ENCODE measurements at regions not wholly inside any gene's neighbourhood (a gene's known extent, or its start where the extent isn't known, plus 50 kb on each side); places are given as distances from the start of the nearest gene placed in this dataset.

DNA sequence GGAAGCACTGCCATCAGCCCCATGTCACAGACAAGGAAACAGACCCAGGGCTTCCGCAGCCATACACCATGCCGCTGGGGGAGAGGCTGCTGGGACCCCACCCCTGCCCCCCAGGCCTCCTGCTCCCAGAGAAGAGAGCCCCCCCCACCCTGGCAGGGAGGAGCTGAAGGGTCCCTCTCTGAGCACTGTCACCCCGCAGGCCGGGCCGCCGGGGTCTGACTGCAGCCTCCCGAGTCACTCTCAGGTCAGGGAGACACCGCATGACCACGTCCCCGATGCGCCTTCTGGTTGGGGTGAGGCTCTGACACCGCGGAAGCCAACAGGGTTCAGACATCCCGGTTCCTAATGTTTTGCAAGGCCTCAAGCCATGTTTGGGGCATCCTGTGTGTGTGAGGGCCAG, 102.3 kb downstream of the SIK1 start:
- no CpG with 5 or more reads among the region's 14 CpGs for WGBS (ENCODE audit: insufficient coverage, low coverage, low lambda C conversion rate, missing lambda C conversion rate)
- H3K27me3 ChIP-seq, result no peaks in the 10 kb centered on the region

DNA sequence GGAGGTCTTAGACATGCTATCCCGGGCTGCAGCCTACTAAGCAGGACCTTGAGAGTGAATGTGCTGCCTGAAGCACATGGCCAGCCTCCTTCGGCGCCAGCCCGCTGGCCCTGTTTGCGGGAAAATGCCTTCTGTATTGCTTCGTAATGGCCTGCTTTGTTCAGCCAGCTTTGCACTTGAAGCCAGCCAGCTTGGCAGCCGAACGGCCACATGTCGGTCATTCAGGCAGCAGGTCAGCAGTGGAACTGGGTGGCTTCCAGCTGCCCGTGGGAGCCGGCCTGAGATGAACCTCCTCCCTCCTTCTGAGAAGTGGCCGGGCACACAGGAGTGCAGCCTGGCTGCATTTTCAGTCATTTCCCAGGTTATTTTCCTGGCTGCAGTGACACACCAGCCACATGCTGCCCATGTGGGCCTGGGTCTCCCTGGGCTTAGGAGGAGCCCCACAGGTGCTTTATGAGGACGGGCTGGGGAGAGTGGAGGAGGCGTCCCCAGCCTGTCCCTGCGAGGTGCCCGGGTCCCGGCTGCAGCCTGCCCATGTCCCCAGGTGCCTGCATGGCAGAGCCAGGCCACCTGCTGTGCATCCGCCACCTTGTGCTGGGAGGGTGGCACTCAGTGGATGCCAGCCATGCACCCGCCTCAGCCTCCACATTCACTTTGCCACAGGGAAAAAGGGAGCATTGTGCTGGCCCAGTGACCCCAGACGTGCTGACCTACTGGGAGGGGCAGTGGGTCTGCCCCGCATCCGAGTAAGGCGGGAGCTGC, 103.5 kb downstream of the SIK1 start:
- H3K27ac ChIP-seq, result no peak overlapping the region
- ATAC-seq, result peak; percentile 85 to 92 (median 87)

More for the DNA sequence above, 102.3 kb downstream of the SIK1 start:
- Histone ChIP-seq H3K36me3 (no peaks in the 10 kb centered on the region), H3K27ac (no peak overlapping the region), H3K4me1 (peaks cover 0 to 7% (median 3%) of the 10 kb centered on the region in 4 donors), H3K4me3 (no peak overlapping the region), H3K9me3 (no peaks in the 10 kb centered on the region)
- intact Hi-C loops (cut with DNase I), result no loop called here
- TF ChIP-seq, protein P1, sequence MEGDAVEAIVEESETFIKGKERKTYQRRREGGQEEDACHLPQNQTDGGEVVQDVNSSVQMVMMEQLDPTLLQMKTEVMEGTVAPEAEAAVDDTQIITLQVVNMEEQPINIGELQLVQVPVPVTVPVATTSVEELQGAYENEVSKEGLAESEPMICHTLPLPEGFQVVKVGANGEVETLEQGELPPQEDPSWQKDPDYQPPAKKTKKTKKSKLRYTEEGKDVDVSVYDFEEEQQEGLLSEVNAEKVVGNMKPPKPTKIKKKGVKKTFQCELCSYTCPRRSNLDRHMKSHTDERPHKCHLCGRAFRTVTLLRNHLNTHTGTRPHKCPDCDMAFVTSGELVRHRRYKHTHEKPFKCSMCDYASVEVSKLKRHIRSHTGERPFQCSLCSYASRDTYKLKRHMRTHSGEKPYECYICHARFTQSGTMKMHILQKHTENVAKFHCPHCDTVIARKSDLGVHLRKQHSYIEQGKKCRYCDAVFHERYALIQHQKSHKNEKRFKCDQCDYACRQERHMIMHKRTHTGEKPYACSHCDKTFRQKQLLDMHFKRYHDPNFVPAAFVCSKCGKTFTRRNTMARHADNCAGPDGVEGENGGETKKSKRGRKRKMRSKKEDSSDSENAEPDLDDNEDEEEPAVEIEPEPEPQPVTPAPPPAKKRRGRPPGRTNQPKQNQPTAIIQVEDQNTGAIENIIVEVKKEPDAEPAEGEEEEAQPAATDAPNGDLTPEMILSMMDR (IDR thresholded peaks at IDR 0.05), result no peak
- TF ChIP-seq POLR2A (IDR thresholded peaks at IDR 0.05), result no peak
- ATAC-seq, result no peak
- no peak for DNase-seq

DNA sequence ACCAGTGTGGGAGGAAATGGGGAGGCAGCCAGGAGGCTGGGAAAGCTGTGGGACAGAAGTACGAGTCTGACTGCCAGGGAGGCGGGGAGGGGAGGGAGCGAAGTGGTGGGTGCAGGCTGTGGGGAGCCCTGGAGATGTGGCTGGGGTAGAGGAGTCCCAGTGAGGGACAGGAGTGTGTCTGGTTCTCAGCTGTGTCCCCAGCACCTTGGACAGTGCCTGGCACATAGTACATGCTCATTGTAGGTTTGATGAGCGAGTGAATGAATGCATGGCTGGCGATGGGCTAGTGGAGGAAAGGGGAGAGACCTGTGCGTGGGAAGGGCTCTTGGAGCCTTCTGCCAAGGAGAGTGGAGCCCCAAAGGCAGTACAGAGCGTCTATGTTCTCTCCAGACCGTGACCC, 104.1 kb downstream of the SIK1 start:
- Histone ChIP-seq H3K9me3 (no peaks in the 10 kb centered on the region), H3K4me1 (peaks cover 0 to 7% (median 3%) of the 10 kb centered on the region in 4 donors), H3K36me3 (no peaks in the 10 kb centered on the region), H3K27ac (no peak overlapping the region), H3K4me3 (no peak overlapping the region), H3K27me3 (no peaks in the 10 kb centered on the region)
- peak in 2 of 4 donors; percentile 5 to 25 for ATAC-seq
- intact Hi-C loops (cut with DNase I), result no loop called here
- TF ChIP-seq POLR2A (IDR thresholded peaks at IDR 0.05), result no peak
- TF ChIP-seq, protein P1 (IDR thresholded peaks at IDR 0.05), result no peak
- no peak for DNase-seq
- 88% methylated on average over 3 of the region's 8 CpGs for WGBS (ENCODE audit: insufficient coverage, low coverage, low lambda C conversion rate, missing lambda C conversion rate)

More for the DNA sequence above, 103.5 kb downstream of the SIK1 start:
- Histone ChIP-seq H3K36me3 (no peaks in the 10 kb centered on the region), H3K4me3 (no peak overlapping the region), H3K4me1 (peaks cover 0 to 7% (median 3%) of the 10 kb centered on the region in 4 donors), H3K27me3 (no peaks in the 10 kb centered on the region), H3K9me3 (no peaks in the 10 kb centered on the region)
- WGBS (ENCODE audit: insufficient coverage, low coverage, low lambda C conversion rate, missing lambda C conversion rate), result 30% methylated on average over 2 of the region's 23 CpGs
- peak; percentile 75 to 93 (median 90) for DNase-seq
- intact Hi-C loops (cut with DNase I), result no loop called here
- no peak for TF ChIP-seq POLR2A (IDR thresholded peaks at IDR 0.05)
- TF ChIP-seq, protein P1 (IDR thresholded peaks at IDR 0.05), result no peak

DNA sequence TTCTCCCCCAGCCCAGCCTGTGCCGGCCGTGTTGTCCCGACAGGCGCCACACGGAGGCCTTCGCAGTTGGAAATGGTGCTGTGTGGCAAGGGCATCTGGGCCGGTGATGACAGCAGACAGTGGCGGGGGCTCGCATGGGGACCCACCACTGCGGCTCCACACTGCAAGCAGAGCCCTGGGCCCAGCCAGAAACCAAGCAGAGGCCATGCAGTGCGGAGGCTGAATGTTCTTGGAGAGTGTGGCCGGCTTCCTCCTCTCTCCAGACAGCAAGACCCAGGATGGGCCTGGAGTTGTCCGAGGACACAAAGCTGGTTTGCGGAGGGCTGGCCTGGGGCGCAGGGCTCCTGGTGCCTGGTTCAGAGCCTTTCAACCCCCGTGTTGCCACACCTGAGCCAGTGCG, 104.6 kb downstream of the SIK1 start:
- Histone ChIP-seq H3K27me3 (no peaks in the 10 kb centered on the region), H3K4me1 (peaks cover 0 to 7% (median 3%) of the 10 kb centered on the region in 4 donors), H3K4me3 (no peak overlapping the region), H3K9me3 (no peaks in the 10 kb centered on the region), H3K36me3 (no peaks in the 10 kb centered on the region), H3K27ac (no peak overlapping the region)
- TF ChIP-seq POLR2A (IDR thresholded peaks at IDR 0.05), result no peak
- TF ChIP-seq, protein P1 (IDR thresholded peaks at IDR 0.05), result no peak
- DNase-seq, result no peak
- 96% methylated on average over 10 of the region's 17 CpGs for WGBS (ENCODE audit: insufficient coverage, low coverage, low lambda C conversion rate, missing lambda C conversion rate)
- no peak for ATAC-seq
- intact Hi-C loops (cut with DNase I), result no loop called here
